ENCODE measurements at regions not wholly inside any gene's neighbourhood (a gene's known extent, or its start where the extent isn't known, plus 50 kb on each side); places are given as distances from the start of the nearest gene placed in this dataset.

- Histone ChIP-seq H3K9me1 (ENCODE audit: insufficient read depth, low read length) (peaks cover 4% of the 10 kb centered on the region; the same call in 1 of the 2 replicates), H3K23ac (ENCODE audit: low read depth, low read length) (no peak overlapping the region), H2BK120ac (ENCODE audit: low read depth, low read length) (peak overlapping the region; percentile 50), H3K14ac (replicated peaks; ENCODE audit: low read depth, low read length) (0 out of 2 replicates have a peak overlapping the region, but pooled peaks have one; percentile 34), H2BK15ac (ENCODE audit: low read depth, low read length) (no peak overlapping the region), H3K79me1 (ENCODE audit: low read depth in 1 of 2, low read length in 2 of 2) (no peaks in the 10 kb centered on the region), H4K91ac (ENCODE audit: insufficient read depth, low read depth, low read length) (peak overlapping the region; percentile 38; the same call in 1 of the 2 replicates), H2AK9ac (replicated peaks; ENCODE audit: low read depth, low read length, poor library complexity) (no peak overlapping the region), H3K36me3 (ENCODE audit: control insufficient read depth, insufficient read depth, low read length) (no peaks in the 10 kb centered on the region), H2BK20ac (ENCODE audit: low read depth, low read length) (no peak overlapping the region; the same call in 1 of the 2 replicates), H2BK5ac (ENCODE audit: low read depth, low read length, poor library complexity, severe bottlenecking) (no peak overlapping the region), H2AK5ac (ENCODE audit: low read depth, low read length) (peak overlapping the region; percentile 29; the same call in 1 of the 2 replicates), H3K9ac (ENCODE audit: low read depth, low read length) (no peak overlapping the region), H2AFZ (replicated peaks; ENCODE audit: low read length, poor library complexity) (peak overlapping the region; percentile 26), H4K20me1 (ENCODE audit: insufficient read depth, low read length) (no peaks in the 10 kb centered on the region), H3K4ac (ENCODE audit: low read depth, low read length) (peak overlapping the region; percentile 30), H4K8ac (ENCODE audit: low read depth in 2 of 2, low read length in 2 of 2) (0 out of 4 replicates have a peak overlapping the region, but pooled peaks of 1 of the 2 experiments have one; percentile 28), H3K4me2 (ENCODE audit: low read depth, low read length) (no peak overlapping the region), H4K5ac (ENCODE audit: low read depth, low read length) (peak overlapping the region; percentile 18; the same call in 1 of the 2 replicates), H3K9me3 (ENCODE audit: control insufficient read depth, insufficient read depth, low read length) (peaks cover 2% of the 10 kb centered on the region; the same call in 1 of the 2 replicates), H3K18ac (ENCODE audit: low read depth, low read length) (no peak overlapping the region; the same call in 1 of the 2 replicates), H3K27ac (ENCODE audit: insufficient read depth, low read length) (no peak overlapping the region), H3K4me3 (ENCODE audit: insufficient read depth, low read depth, low read length) (no peak overlapping the region), H3K56ac (ENCODE audit: extremely low read depth, insufficient read depth, low read length) (no peak overlapping the region), H3K27me3 (ENCODE audit: control insufficient read depth, insufficient read depth, low read length) (no peaks in the 10 kb centered on the region), H3K4me1 (ENCODE audit: control insufficient read depth, insufficient read depth, low read length) (peaks cover 13% of the 10 kb centered on the region)
- intact Hi-C loops (cut with micrococcal nuclease), result no loop called here
- BruUV-seq (replicated peaks), result no TSS peak
- in situ Hi-C loops (cut with MboI; ENCODE audit: low sequenced_read_pairs), result no loop called here
- dilution Hi-C loops (cut with HindIII; ENCODE audit: low sequenced_read_pairs, unreplicated experiment), result no loop called here
- ChIA-PET CTCF (no interaction called here), POLR2A (ENCODE audit: unreplicated experiment) (no interaction called here)
- TF ChIP-seq CEBPB (IDR thresholded peaks at IDR 0.05; ENCODE audit: low read depth, low read length) (no peak), NFE2L2 (IDR thresholded peaks at IDR 0.05; ENCODE audit: low read depth, low read length) (no peak), MXI1 (IDR thresholded peaks at IDR 0.05; ENCODE audit: borderline replicate concordance, low read depth, low read length) (no peak), BHLHE40 (IDR thresholded peaks at IDR 0.05; ENCODE audit: low read depth, low read length) (no peak), MAFK (IDR thresholded peaks at IDR 0.05; ENCODE audit: low read depth, low read length) (no peak), CHD1 (IDR thresholded peaks at IDR 0.05; ENCODE audit: low read depth, low read length) (no peak), ELK1 (IDR thresholded peaks at IDR 0.05; ENCODE audit: borderline replicate concordance, low read depth, low read length) (no peak), SMC3 (IDR thresholded peaks at IDR 0.05; ENCODE audit: low read depth, low read length) (no peak), POLR2A (IDR thresholded peaks at IDR 0.05; ENCODE audit: low read depth, low read length) (no peak), RAD21 (IDR thresholded peaks at IDR 0.05; ENCODE audit: low read length) (no peak), MAZ (IDR thresholded peaks at IDR 0.05; ENCODE audit: borderline replicate concordance, low read depth, low read length) (no peak), FOS (IDR thresholded peaks at IDR 0.05; ENCODE audit: low read depth, low read length) (no peak), USF2 (IDR thresholded peaks at IDR 0.05; ENCODE audit: low read depth, low read length) (no peak), RCOR1 (IDR thresholded peaks at IDR 0.05; ENCODE audit: insufficient replicate concordance, low read length) (no peak)
- TF ChIP-seq, protein P1, sequence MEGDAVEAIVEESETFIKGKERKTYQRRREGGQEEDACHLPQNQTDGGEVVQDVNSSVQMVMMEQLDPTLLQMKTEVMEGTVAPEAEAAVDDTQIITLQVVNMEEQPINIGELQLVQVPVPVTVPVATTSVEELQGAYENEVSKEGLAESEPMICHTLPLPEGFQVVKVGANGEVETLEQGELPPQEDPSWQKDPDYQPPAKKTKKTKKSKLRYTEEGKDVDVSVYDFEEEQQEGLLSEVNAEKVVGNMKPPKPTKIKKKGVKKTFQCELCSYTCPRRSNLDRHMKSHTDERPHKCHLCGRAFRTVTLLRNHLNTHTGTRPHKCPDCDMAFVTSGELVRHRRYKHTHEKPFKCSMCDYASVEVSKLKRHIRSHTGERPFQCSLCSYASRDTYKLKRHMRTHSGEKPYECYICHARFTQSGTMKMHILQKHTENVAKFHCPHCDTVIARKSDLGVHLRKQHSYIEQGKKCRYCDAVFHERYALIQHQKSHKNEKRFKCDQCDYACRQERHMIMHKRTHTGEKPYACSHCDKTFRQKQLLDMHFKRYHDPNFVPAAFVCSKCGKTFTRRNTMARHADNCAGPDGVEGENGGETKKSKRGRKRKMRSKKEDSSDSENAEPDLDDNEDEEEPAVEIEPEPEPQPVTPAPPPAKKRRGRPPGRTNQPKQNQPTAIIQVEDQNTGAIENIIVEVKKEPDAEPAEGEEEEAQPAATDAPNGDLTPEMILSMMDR (conservative IDR thresholded peaks at IDR 0.05; ENCODE audit: low read depth, low read length), result no peak
- WGBS, 2 experiments (ENCODE audit: extremely low coverage in 2 of 2, insufficient read length in 1 of 2), result 70% methylated on average over 3 of the region's 10 CpGs; no CpG with 5 or more reads in 1 of the 2 experiments
- ATAC-seq (ENCODE audit: low read depth) (no peak), DNase-seq (no peak)
Measured at GRCh38 chr5:173411791-173412555, 83.8 kb upstream of the STC2 start.
